Loucy (cell line): ENCODE measurements at regions not wholly inside any gene's neighbourhood (a gene's known extent, or its start where the extent isn't known, plus 50 kb on each side); places are given as distances from the start of the nearest gene placed in this dataset.

Experiments
- H2AFZ ChIP-seq: fragments of 200-600 bp; sonication (generic); 2 replicates; pipeline ENCODE4 v1.6.0; 2016; ENCODE audit warnings: antibody characterized with exemption, mild to moderate bottlenecking, low read length, moderate library complexity
- H3F3A ChIP-seq: fragments of 200-600 bp; 2 replicates; pipeline ENCODE4 v1.6.0; 2016; ENCODE audit warnings: antibody characterized with exemption, low read depth, mild to moderate bottlenecking
- H3K27me3 ChIP-seq: fragments of 200-600 bp; sonication (generic); 2 replicates; pipeline ENCODE4 v1.6.1; 2014; ENCODE audit warnings: low read length, mild to moderate bottlenecking; ENCODE audit not compliant: insufficient read depth, poor library complexity, severe bottlenecking
- H3K36me3 ChIP-seq: fragments of 200-600 bp; sonication (generic); 2 replicates; pipeline ENCODE4 v1.6.1; 2016; ENCODE audit warnings: low read length; ENCODE audit not compliant: insufficient read depth
- H3K4me1 ChIP-seq: fragments of 200-600 bp; sonication (generic); 2 replicates; pipeline ENCODE4 v1.5.1; 2014; ENCODE audit warnings: low read length, mild to moderate bottlenecking; ENCODE audit not compliant: insufficient read depth, poor library complexity, severe bottlenecking
- H3K4me2 ChIP-seq: fragments of 200-600 bp; sonication (generic); 2 replicates; pipeline ENCODE4 v1.6.0; 2014; ENCODE audit warnings: antibody characterized with exemption, low read length, low read depth, mild to moderate bottlenecking; ENCODE audit not compliant: poor library complexity, severe bottlenecking
- H3K4me3 ChIP-seq: fragments of 200-600 bp; sonication (generic); 2 replicates; pipeline ENCODE4 v1.5.1; 2014; ENCODE audit warnings: low read length, mild to moderate bottlenecking, mixed read lengths; ENCODE audit not compliant: poor library complexity, severe bottlenecking
- H3K79me2 ChIP-seq: fragments of 200-600 bp; sonication (generic); 2 replicates; pipeline ENCODE4 v1.6.1; 2014; ENCODE audit warnings: low read length; ENCODE audit not compliant: insufficient read depth
- H3K9ac ChIP-seq: fragments of 200-600 bp; sonication (generic); 2 replicates; pipeline ENCODE4 v1.6.0; 2014; ENCODE audit warnings: mild to moderate bottlenecking, low read depth, low read length, moderate library complexity; ENCODE audit not compliant: poor library complexity, severe bottlenecking
- H3K9me2 ChIP-seq: fragments of 200-600 bp; sonication (generic); replicated peaks from 2 replicates; pipeline ENCODE4 v1.6.1; 2016; ENCODE audit warnings: low read depth, low read length, mixed read lengths
- H3K9me3 ChIP-seq: fragments of 200-600 bp; sonication (generic); 2 replicates; pipeline ENCODE4 v1.6.1; 2014; ENCODE audit warnings: mild to moderate bottlenecking, antibody characterized with exemption, low read length, low read depth; ENCODE audit not compliant: insufficient read depth
- H4K20me1 ChIP-seq: fragments of 200-600 bp; sonication (generic); 2 replicates; pipeline ENCODE4 v1.6.0; 2014; ENCODE audit warnings: antibody characterized with exemption, low read length, mild to moderate bottlenecking; ENCODE audit not compliant: insufficient read depth, poor library complexity, severe bottlenecking
- EZH2phosphoT487 ChIP-seq: fragments of 200-600 bp; IDR thresholded peaks from 2 replicates; pipeline ENCODE4 v1.6.1; 2018; ENCODE audit warnings: antibody characterized with exemption, mild to moderate bottlenecking, moderate library complexity, borderline replicate concordance
- TF ChIP-seq, protein P1 (sequence below): fragments of 200-600 bp; sonication (generic); conservative IDR thresholded peaks from 2 replicates; pipeline ENCODE4 v1.5.1; 2014; ENCODE audit warnings: mild to moderate bottlenecking, antibody characterized with exemption, low read length

DNA sequence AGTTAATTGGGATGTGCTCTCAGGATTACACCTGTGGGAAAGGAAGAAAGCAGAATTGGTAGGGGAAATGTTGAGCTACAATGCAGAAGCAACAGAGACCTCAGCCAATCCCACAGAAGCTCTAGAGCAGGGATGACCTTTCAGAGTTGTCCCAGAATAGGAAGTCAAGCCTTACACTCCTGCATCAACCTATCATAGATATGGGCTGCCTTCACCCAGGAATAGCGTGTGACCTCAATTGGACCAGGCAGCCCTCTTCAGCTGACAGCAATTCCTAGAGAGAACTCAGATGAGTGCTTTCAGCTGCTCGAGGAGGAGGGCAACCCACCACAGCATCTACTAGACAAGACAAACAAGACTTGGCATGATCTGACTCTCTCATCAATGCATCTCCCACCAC, 189.7 kb downstream of the TMEM132E start:
- Histone ChIP-seq H3K4me1 (no peaks in the 10 kb centered on the region), H3K9me2 (no peaks in the 10 kb centered on the region), H3K4me3 (no peak overlapping the region), H2AFZ (no peak overlapping the region), H4K20me1 (no peaks in the 10 kb centered on the region), H3K9me3 (no peaks in the 10 kb centered on the region), H3K9ac (no peak overlapping the region), H3K36me3 (no peaks in the 10 kb centered on the region), H3K79me2 (no peaks in the 10 kb centered on the region), H3K27me3 (no peaks in the 10 kb centered on the region), H3K4me2 (no peak overlapping the region), H3F3A (no peaks in the 10 kb centered on the region)
- no peak for TF ChIP-seq EZH2phosphoT487
- TF ChIP-seq, protein P1, sequence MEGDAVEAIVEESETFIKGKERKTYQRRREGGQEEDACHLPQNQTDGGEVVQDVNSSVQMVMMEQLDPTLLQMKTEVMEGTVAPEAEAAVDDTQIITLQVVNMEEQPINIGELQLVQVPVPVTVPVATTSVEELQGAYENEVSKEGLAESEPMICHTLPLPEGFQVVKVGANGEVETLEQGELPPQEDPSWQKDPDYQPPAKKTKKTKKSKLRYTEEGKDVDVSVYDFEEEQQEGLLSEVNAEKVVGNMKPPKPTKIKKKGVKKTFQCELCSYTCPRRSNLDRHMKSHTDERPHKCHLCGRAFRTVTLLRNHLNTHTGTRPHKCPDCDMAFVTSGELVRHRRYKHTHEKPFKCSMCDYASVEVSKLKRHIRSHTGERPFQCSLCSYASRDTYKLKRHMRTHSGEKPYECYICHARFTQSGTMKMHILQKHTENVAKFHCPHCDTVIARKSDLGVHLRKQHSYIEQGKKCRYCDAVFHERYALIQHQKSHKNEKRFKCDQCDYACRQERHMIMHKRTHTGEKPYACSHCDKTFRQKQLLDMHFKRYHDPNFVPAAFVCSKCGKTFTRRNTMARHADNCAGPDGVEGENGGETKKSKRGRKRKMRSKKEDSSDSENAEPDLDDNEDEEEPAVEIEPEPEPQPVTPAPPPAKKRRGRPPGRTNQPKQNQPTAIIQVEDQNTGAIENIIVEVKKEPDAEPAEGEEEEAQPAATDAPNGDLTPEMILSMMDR, result no peak

DNA sequence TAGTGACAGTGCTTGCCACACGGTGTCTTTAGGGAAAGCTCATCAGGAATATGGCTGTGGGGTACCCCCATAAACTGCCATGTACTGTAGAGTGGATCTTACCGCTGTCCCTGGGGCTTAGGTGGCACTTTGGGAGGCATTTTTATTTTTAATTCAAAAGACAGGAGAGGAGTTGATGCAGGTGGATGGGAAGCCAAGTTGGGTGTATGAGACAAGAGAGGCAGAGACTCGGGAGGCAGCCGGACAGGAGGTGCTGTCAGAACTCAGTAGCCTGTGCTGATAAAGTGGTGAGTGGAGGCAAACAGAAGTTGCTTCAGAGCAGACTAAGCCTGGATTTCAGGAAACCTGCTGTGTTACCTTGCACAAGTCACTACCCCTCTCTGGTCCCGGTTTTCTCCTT, 185.9 kb downstream of the TMEM132E start:
- H3K4me1 ChIP-seq, result no peaks in the 10 kb centered on the region
- H3K27me3 ChIP-seq, result no peaks in the 10 kb centered on the region
- no peaks in the 10 kb centered on the region for H3K36me3 ChIP-seq
- no peaks in the 10 kb centered on the region for H3K9me2 ChIP-seq
- no peaks in the 10 kb centered on the region for H3F3A ChIP-seq
- H2AFZ ChIP-seq, result no peak overlapping the region
- H3K4me3 ChIP-seq, result no peak overlapping the region
- TF ChIP-seq, protein P1, result no peak
- no peak for TF ChIP-seq EZH2phosphoT487
- no peaks in the 10 kb centered on the region for H3K9me3 ChIP-seq
- H4K20me1 ChIP-seq, result no peaks in the 10 kb centered on the region
- H3K4me2 ChIP-seq, result no peak overlapping the region
- no peaks in the 10 kb centered on the region for H3K79me2 ChIP-seq
- no peak overlapping the region for H3K9ac ChIP-seq

DNA sequence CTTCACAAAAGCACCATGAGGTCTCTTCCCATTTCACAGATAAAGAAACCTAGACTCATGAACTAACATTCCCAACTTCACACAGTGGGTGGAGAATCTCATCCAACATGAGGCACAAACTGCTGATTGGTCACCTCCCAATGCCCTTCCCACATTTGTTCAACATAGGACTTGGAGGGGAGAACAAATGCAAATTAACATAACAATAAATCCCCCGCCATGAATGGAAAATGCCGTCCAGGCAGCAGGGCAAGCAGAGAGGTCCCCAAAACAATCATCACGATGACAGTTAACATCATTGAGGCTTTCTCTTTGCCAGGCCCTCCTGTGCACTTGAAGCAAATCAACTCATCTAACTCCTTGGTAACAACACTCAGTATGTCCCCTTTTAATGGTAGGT, 185.3 kb downstream of the TMEM132E start:
- no peak for TF ChIP-seq EZH2phosphoT487
- TF ChIP-seq, protein P1, result no peak
- Histone ChIP-seq H3K79me2 (no peaks in the 10 kb centered on the region), H3K9ac (no peak overlapping the region), H3K4me1 (no peaks in the 10 kb centered on the region), H3K9me3 (no peaks in the 10 kb centered on the region), H3K27me3 (no peaks in the 10 kb centered on the region), H4K20me1 (no peaks in the 10 kb centered on the region), H2AFZ (no peak overlapping the region), H3K4me2 (no peak overlapping the region), H3K36me3 (no peaks in the 10 kb centered on the region), H3F3A (no peaks in the 10 kb centered on the region), H3K4me3 (no peak overlapping the region), H3K9me2 (no peaks in the 10 kb centered on the region)
